Stomach (tissue), 8 donors: ENCODE measurements at regions not wholly inside any gene's neighbourhood (a gene's known extent, or its start where the extent isn't known, plus 50 kb on each side); places are given as distances from the start of the nearest gene placed in this dataset.
A peak's percentile ranks its signal among the peaks of the same experiment; 100 is the strongest.
"Not testable (repeated sequence)": the region's sequence is repeated elsewhere in the genome, so short reads cannot be mapped to it uniquely, and the experiment has no call there.

Experiments used
- DNase-seq, 2 donors: peaks; one replicate each; pipeline versions ENCODE4 v3.0.0 to v3.0.0-alpha.2; 2013 to 2019
- H3K27ac ChIP-seq, 5 donors: fragments of 200-600 bp in 4 of 5; sonication (generic) in 4 of 5; one replicate each; pipeline ENCODE4 v1.5.1; 2013 to 2019; ENCODE audit warnings: mild to moderate bottlenecking in 1 of 5, moderate library complexity in 1 of 5
- H3K27me3 ChIP-seq, 3 donors: fragments of 200-600 bp; sonication (generic); one replicate each; pipeline ENCODE4 v1.5.1; 2017 to 2019; ENCODE audit warnings: mixed run types in 1 of 3
- H3K36me3 ChIP-seq, 4 donors: fragments of 200-600 bp; sonication (generic); 1 replicate in 3 of 4; 2 replicates in 1 of 4; pipeline ENCODE4 v1.5.1; 2016 to 2019
- H3K4me1 ChIP-seq, 4 donors: fragments of 200-600 bp; sonication (generic); one replicate each; pipeline ENCODE4 v1.5.1; 2016 to 2019
- H3K4me3 ChIP-seq, 4 donors: fragments of 200-600 bp; sonication (generic) in 3 of 4; one replicate each; pipeline ENCODE4 v1.5.1; 2016 to 2019; ENCODE audit warnings: mild to moderate bottlenecking in 1 of 4
- H3K9me3 ChIP-seq, 4 donors: fragments of 200-600 bp; sonication (generic); one replicate each; pipeline ENCODE4 v1.5.1; 2016 to 2019
- WGBS, 5 donors: extraction: QIAGEN DNeasy Blood & Tissue Kit in 3 of 5; methylation state at CpG; one replicate each; pipeline versions ENCODE4 v1.1.5 to v1.1.7; 2013 to 2018; 5-methylcytosine and 5-hydroxymethylcytosine counted together
- intact Hi-C: fragments of 100-400 bp; cut with DNase I; formaldehyde crosslinking; loops from one replicate; pipeline ENCODE4 v1.15.1; 2023; ENCODE audit warnings: low total_unique reads
- donor health status: healthy with polysubstance abuse.
- donor health status: Bipolar disorder and iron deficiency.
- donor health status: healthy.

- H3K9me3 ChIP-seq, H3K4me3 ChIP-seq, intact Hi-C loops, H3K27ac ChIP-seq, DNase-seq, H3K27me3 ChIP-seq, H3K4me1 ChIP-seq, H3K36me3 ChIP-seq: not testable (repeated sequence)
- WGBS, 5 donors: 27 to 58% (median 35%) methylated on average over 3 of the region's 3 CpGs
Observed at GRCh38 chr11:71701435-71702291, 119.0 kb upstream of the KRTAP5-11 start.

- H3K9me3 ChIP-seq, H3K4me3 ChIP-seq, H3K27me3 ChIP-seq, DNase-seq, H3K36me3 ChIP-seq, H3K27ac ChIP-seq, intact Hi-C loops: not testable (repeated sequence)
- 78 to 91% (median 89%) methylated on average over 2 of the region's 3 CpGs for WGBS, 5 donors
- H3K4me1 ChIP-seq: peaks cover 3 to 10% (median 7%) of the 10 kb centered on the region in 4 donors
Observed at GRCh38 chr11:71705086-71705737, 122.5 kb upstream of the KRTAP5-11 start.

- intact Hi-C loops, H3K4me3 ChIP-seq, DNase-seq, H3K27me3 ChIP-seq, H3K27ac ChIP-seq, H3K9me3 ChIP-seq, H3K36me3 ChIP-seq: not testable (repeated sequence)
- peaks cover 8 to 16% (median 11%) of the 10 kb centered on the region in 4 donors for H3K4me1 ChIP-seq
- WGBS, 5 donors: 31 to 50% (median 35%) methylated on average over 3 to 4 of the region's 4 CpGs
Observed at GRCh38 chr11:71705738-71706432, 123.2 kb upstream of the KRTAP5-11 start.

- not testable (repeated sequence) for DNase-seq
Observed at GRCh38 chr11:71707083-71707482, 124.4 kb upstream of the KRTAP5-11 start.

GRCh38 chr11:71709541-71709940 is 123.5 kb upstream of the DEFB108B start:
- H3K36me3 ChIP-seq, H3K4me3 ChIP-seq, H3K27me3 ChIP-seq, H3K27ac ChIP-seq, intact Hi-C loops, DNase-seq, H3K9me3 ChIP-seq: not testable (repeated sequence)
- H3K4me1 ChIP-seq: peaks cover 8 to 17% (median 12%) of the 10 kb centered on the region in 4 donors
- 38 to 54% (median 44%) methylated on average over 6 of the region's 6 CpGs for WGBS, 5 donors

More at GRCh38 chr11:71707083-71707482, 124.4 kb upstream of the KRTAP5-11 start:
- H3K9me3 ChIP-seq, intact Hi-C loops, H3K36me3 ChIP-seq, H3K27ac ChIP-seq, H3K4me3 ChIP-seq, H3K27me3 ChIP-seq: not testable (repeated sequence)
- peaks cover 8 to 17% (median 12%) of the 10 kb centered on the region in 4 donors for H3K4me1 ChIP-seq
- 74 to 85% (median 80%) methylated on average over 12 of the region's 12 CpGs for WGBS, 5 donors

- H3K9me3 ChIP-seq, intact Hi-C loops, H3K27ac ChIP-seq, H3K36me3 ChIP-seq, H3K27me3 ChIP-seq: not testable (repeated sequence)
- WGBS, 5 donors: 21 to 30% (median 26%) methylated on average over 16 of the region's 16 CpGs
- Histone ChIP-seq H3K4me3 (peak overlapping the region in 1 of 4 donors; percentile 16), H3K4me1 (peaks cover 8 to 17% (median 12%) of the 10 kb centered on the region in 4 donors)
- DNase-seq: peak; percentile 55 to 78
Observed at GRCh38 chr11:71710171-71710671, 122.8 kb upstream of the DEFB108B start.

- H3K36me3 ChIP-seq, H3K27me3 ChIP-seq, intact Hi-C loops, H3K9me3 ChIP-seq: not testable (repeated sequence)
- H3K4me1 ChIP-seq: peaks cover 8 to 17% (median 12%) of the 10 kb centered on the region in 4 donors
- H3K27ac ChIP-seq: peak overlapping the region in 1 of 5 donors; percentile 46
- DNase-seq: peak in 1 of 2 donors; percentile 13
- WGBS, 5 donors: 29 to 52% (median 40%) methylated on average over 10 of the region's 10 CpGs
- H3K4me3 ChIP-seq: peak overlapping the region in 1 of 4 donors; percentile 16
Observed at GRCh38 chr11:71710701-71711385, 122.2 kb upstream of the DEFB108B start.

GRCh38 chr11:71712350-71712749 is 120.7 kb upstream of the DEFB108B start:
- WGBS, 5 donors: 87 to 95% (median 89%) methylated on average over 2 of the region's 2 CpGs
- DNase-seq, H3K36me3 ChIP-seq, intact Hi-C loops, H3K27ac ChIP-seq, H3K9me3 ChIP-seq, H3K4me3 ChIP-seq, H3K27me3 ChIP-seq: not testable (repeated sequence)
- H3K4me1 ChIP-seq: peaks cover 8 to 17% (median 12%) of the 10 kb centered on the region in 4 donors

- H3K36me3 ChIP-seq, H3K9me3 ChIP-seq, intact Hi-C loops, DNase-seq, H3K4me3 ChIP-seq, H3K27ac ChIP-seq, H3K27me3 ChIP-seq: not testable (repeated sequence)
- H3K4me1 ChIP-seq: peaks cover 8 to 17% (median 12%) of the 10 kb centered on the region in 4 donors
- 20 to 38% (median 23%) methylated on average over 5 of the region's 5 CpGs for WGBS, 5 donors
Observed at GRCh38 chr11:71712846-71713245, 120.2 kb upstream of the DEFB108B start.

- peaks cover 8 to 17% (median 11%) of the 10 kb centered on the region in 4 donors for H3K4me1 ChIP-seq
- H3K4me3 ChIP-seq, DNase-seq, intact Hi-C loops, H3K36me3 ChIP-seq, H3K27ac ChIP-seq, H3K9me3 ChIP-seq, H3K27me3 ChIP-seq: not testable (repeated sequence)
- WGBS, 5 donors: 83 to 97% (median 86%) methylated on average over 4 to 6 of the region's 6 CpGs
Observed at GRCh38 chr11:71714510-71714909, 118.5 kb upstream of the DEFB108B start.

- H3K36me3 ChIP-seq, H3K27me3 ChIP-seq, H3K4me1 ChIP-seq, DNase-seq, H3K9me3 ChIP-seq, H3K27ac ChIP-seq, intact Hi-C loops, H3K4me3 ChIP-seq: not testable (repeated sequence)
- 71 to 88% (median 80%) methylated on average over 5 to 10 of the region's 11 CpGs for WGBS, 5 donors
Observed at GRCh38 chr11:71721840-71722239, 111.2 kb upstream of the DEFB108B start.
